COR-L47 (cell line): ENCODE measurements at regions not wholly inside any gene's neighbourhood (a gene's known extent, or its start where the extent isn't known, plus 50 kb on each side); places are given as distances from the start of the nearest gene placed in this dataset.

Experiments used
- DNase-seq: peaks from one replicate; lab custom pipeline; 2025; lab: John Stamatoyannopoulos, UW

DNA sequence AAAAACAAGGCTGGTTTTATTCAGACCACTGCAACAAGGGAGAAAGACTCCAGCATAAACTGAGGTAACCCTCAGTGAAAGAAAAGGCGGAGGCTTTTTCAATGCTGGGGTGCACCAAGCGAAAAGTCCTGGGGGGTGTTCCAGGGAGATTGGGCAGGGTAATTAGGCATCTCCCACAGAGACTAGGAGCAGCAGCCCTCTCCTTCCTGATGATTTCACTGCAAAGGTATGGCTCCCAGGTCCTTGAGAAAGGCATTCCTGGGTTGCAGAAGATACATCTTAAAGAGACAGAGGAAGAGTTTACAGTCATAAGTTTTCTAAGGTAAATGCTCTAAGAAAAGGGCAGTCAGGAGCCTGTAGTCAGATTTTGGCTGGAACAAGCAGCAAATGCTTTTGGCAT is 412.0 kb downstream of the FOXO1 start:
- no peak for DNase-seq

- no peak for DNase-seq
These were observed 410.9 kb downstream of the FOXO1 start for GRCh38 chr13:40255551-40255950.

- DNase-seq, result no peak
These were observed 406.5 kb downstream of the FOXO1 start for GRCh38 chr13:40259899-40260298.

- DNase-seq, result no peak
These were observed 405.1 kb downstream of the FOXO1 start for GRCh38 chr13:40261336-40261735.

- DNase-seq, result no peak
These were observed 404.5 kb downstream of the FOXO1 start for GRCh38 chr13:40261947-40262346.

GRCh38 chr13:40269086-40269485 is 397.4 kb downstream of the FOXO1 start:
- no peak for DNase-seq

DNA sequence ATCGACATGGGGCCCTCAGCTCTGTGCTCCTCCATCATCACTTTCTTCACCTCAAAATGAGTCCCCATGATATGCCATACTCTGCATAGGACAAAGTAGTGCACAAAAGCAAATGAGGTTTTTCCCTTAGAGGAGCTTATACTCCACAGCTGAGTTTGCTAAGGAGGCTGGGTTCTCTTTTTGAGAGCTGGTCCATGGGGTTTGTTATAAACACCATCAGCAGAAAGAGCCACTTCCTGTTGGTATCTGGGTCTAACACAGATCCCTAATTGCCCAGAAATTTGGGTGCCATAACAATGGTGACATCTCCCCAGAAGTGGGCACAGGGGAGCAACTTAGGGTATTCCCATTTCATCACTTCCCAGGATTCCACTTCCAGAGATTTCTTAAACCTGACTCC is 395.7 kb downstream of the FOXO1 start:
- no peak for DNase-seq

DNA sequence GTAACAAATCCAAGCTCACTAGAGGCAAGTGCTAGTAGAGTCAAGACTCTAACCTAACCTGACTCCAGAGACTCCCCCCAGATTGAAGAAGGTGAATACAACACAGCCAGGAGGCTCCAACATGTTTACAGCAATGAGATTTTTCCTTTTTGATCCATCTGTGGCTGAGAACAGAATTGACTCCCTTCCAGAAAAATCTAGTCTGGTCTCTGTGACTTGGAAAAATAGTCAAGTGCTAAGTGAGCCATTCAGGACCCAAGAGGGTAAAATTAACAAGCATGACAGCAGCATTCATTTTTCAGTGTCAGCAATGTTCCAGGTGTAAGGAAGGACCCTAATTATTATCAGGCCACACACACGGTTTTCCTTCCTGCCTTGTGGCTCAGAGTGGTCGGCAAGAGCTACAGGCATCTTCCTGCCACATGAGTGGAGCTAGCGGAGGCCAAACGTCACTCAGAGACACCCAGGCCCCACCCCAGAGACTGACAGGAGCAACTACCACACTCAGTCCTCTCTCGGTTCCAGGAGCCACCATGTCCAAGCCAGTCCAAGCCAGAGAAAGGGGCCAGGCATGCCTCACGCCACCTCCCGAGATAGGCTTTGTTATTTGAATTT is 395.1 kb downstream of the FOXO1 start:
- no peak for DNase-seq

DNA sequence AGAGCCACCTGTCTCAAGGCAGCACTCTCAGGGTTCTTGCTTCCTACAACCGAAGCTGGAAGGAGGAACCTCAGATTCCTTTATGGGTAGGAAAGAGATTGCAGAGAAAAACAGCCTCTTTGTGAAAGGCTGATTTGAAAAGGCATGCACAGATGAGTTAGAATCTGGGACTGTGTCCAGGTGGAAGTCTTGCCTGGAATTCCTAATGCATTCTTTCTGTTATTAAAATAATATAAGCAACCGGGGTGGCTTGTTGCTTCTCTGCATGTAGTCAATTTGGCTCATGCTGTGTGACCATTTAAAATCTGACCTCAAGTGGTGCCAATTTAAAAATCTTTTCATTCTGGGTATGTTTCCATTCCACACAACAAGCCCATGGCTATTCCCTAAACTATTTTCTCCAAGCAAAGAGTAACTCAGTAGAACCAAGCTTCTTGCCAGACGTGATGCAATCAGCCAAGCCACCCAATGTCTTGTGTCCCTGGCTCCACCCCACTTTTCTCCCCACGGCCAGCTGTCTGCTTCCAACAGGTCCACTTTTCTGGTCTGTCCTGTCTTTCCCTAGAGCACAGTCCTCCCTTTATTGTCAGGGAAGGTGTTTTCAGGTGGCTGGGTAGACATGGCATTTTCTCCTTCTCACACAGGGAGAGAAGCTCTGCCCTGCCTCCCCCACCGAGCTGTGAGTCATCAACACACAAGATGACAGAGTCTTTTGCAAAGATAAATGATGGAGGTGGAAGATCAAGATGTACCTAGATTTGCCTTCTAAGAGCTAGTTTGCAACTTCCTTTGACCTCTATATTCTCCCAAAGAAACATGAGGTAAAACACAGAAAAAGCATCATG is 394.3 kb downstream of the FOXO1 start:
- no peak for DNase-seq

- DNase-seq, result no peak
These were observed 393.7 kb downstream of the FOXO1 start for GRCh38 chr13:40272776-40273139.

- no peak for DNase-seq
These were observed 393.0 kb downstream of the FOXO1 start for GRCh38 chr13:40273253-40274025.

- no peak for DNase-seq
These were observed 392.3 kb downstream of the FOXO1 start for GRCh38 chr13:40274103-40274502.

- DNase-seq, result no peak
These were observed 391.3 kb downstream of the FOXO1 start for GRCh38 chr13:40275155-40275554.

DNA sequence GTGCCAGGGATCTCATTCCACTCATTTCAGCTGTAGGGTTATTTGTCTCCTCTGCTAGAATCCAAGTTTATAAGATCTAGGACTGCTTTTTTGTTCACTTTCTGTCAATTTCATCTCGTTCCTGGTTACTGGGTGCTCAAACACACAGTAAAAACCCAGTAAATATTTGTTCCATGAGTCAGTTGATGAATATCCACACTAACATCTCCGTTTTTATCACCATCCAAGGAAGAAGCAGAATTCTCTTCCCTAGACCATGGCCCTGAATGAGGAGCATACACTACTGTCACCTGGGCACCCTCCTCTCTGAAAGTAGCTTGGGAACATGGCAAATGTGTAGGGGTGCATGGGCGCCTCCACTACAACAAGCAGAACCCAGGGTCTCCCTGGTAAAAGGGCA is 390.8 kb downstream of the FOXO1 start:
- no peak for DNase-seq

- DNase-seq, result no peak
These were observed 382.8 kb downstream of the FOXO1 start for GRCh38 chr13:40283666-40284065.

- no peak for DNase-seq
These were observed 380.8 kb downstream of the FOXO1 start for GRCh38 chr13:40285634-40286033.

GRCh38 chr13:40287428-40287827 is 379.0 kb downstream of the FOXO1 start:
- no peak for DNase-seq

DNA sequence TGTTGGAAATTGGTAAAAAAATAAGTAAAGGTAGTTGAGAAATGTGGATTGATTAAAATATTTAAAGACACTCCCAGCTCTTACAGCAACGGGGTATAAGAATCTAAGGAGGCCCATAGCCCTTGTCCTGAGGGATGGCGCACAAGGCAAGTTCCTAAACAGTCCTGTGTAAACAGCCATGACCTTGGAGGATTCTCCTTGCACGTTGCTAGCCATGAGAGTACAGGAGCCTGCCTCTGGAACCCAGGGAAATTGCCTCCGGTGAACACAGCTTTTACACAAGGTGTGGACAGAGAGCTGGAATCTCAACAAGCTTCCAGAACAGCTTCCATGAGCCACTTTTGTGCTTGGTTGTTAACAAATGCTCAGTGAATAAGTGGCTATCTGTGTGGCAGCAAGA is 378.2 kb downstream of the FOXO1 start:
- no peak for DNase-seq

- no peak for DNase-seq
These were observed 375.7 kb downstream of the FOXO1 start for GRCh38 chr13:40290758-40291157.

DNA sequence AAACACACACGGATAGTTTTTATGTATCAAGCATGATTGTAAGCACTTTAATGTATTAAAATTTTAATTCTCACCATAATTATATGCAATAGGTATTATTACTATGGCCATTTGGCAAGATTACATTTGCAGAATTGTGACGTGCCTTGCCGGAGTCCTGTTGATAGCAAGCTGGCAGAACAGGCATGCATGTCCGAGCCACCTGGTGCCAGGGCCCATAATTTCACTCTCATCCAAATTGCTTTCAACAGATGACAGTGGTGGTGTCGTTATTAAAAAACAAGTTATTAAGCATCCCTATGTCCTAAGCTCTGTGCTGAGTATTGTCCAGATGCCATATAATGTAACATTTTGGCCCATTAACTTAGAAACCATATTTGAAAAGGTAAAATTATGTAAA is 374.3 kb downstream of the FOXO1 start:
- DNase-seq, result no peak

DNA sequence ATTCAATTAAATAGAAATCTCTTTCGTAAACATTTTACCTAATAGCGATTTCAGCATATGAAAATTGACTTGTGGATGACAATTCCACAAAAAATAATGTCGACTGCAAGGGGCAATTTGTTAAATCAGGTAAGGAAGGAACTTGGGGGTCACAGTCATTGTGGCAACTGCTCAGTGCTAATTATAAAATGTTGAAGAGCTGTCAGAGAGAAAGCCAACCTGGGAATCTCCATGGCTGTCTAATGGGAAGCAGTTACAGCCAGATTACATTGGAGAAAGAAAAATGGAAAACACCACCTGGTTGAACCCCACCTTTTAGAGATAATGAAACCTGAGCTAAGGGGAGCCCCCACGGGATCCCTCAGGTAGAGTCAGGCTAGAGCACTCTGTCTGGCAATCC is 373.9 kb downstream of the FOXO1 start:
- DNase-seq, result no peak

DNA sequence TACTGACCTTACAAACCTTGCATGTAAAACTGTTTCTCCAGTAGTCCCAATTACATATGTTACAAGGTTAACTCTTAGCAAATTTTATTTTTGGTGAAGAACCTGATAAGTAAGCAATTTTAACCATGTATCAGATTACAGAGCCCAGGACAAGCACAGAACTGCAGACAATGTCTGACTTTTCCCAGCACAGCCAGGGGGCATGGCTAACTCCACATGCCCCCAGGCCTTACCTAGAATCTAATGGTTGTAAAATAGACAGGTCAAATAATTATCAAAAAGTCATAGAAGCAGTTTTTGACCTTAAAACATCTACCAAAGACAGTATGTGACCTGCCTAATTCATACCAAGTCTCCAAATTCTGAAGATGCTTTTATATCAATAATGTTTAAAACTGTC is 364.1 kb downstream of the FOXO1 start:
- no peak for DNase-seq

- DNase-seq, result no peak
These were observed 362.1 kb downstream of the FOXO1 start for GRCh38 chr13:40304391-40304790.
